Middle frontal gyrus (tissue), 1 donor: ENCODE measurements at regions not wholly inside any gene's neighbourhood (a gene's known extent, or its start where the extent isn't known, plus 50 kb on each side); places are given as distances from the start of the nearest gene placed in this dataset.
"Not testable (repeated sequence)": the region's sequence is repeated elsewhere in the genome, so short reads cannot be mapped to it uniquely, and the experiment has no call there.

ENCODE experiments used
- DNase-seq: peaks from one replicate; pipeline ENCODE4 v3.0.0-alpha.2; 2015; ENCODE audit warnings: low spot score; ENCODE audit errors: extremely low spot score

- DNase-seq, result no peak
Measured at GRCh38 chr6:67129780-67130179, 1422.8 kb upstream of the EYS start.

- DNase-seq, result no peak
Measured at GRCh38 chr6:67127041-67127440, 1420.0 kb upstream of the EYS start.

- no peak for DNase-seq
Measured at GRCh38 chr6:67121115-67121514, 1414.1 kb upstream of the EYS start.

GRCh38 chr6:67112120-67112519 is 1405.1 kb upstream of the EYS start:
- DNase-seq, result no peak

GRCh38 chr6:67102743-67103142 is 1395.7 kb upstream of the EYS start:
- DNase-seq, result no peak

- DNase-seq, result not testable (repeated sequence)
Measured at GRCh38 chr6:67095618-67096226, 1388.7 kb upstream of the EYS start.

- no peak for DNase-seq
Measured at GRCh38 chr6:67094431-67094946, 1387.5 kb upstream of the EYS start.

GRCh38 chr6:67073938-67074337 is 1366.9 kb upstream of the EYS start:
- no peak for DNase-seq

GRCh38 chr6:67068781-67069180 is 1361.8 kb upstream of the EYS start:
- no peak for DNase-seq

GRCh38 chr6:67064323-67064722 is 1357.3 kb upstream of the EYS start:
- DNase-seq, result no peak

GRCh38 chr6:67047996-67048395 is 1341.0 kb upstream of the EYS start:
- DNase-seq, result no peak

GRCh38 chr6:67045076-67045475 is 1338.0 kb upstream of the EYS start:
- no peak for DNase-seq

GRCh38 chr6:67031451-67031850 is 1324.4 kb upstream of the EYS start:
- DNase-seq, result no peak

GRCh38 chr6:67030861-67031260 is 1323.8 kb upstream of the EYS start:
- no peak for DNase-seq

- DNase-seq, result no peak
Measured at GRCh38 chr6:67016921-67017460, 1310.0 kb upstream of the EYS start.

GRCh38 chr6:67011441-67011840 is 1304.4 kb upstream of the EYS start:
- DNase-seq, result no peak

- DNase-seq, result no peak
Measured at GRCh38 chr6:67009818-67010217, 1302.8 kb upstream of the EYS start.

- no peak for DNase-seq
Measured at GRCh38 chr6:67003844-67004243, 1296.8 kb upstream of the EYS start.

- DNase-seq, result no peak
Measured at GRCh38 chr6:67000121-67000520, 1293.1 kb upstream of the EYS start.

- DNase-seq, result not testable (repeated sequence)
Measured at GRCh38 chr6:66997579-66997978, 1290.6 kb upstream of the EYS start.

- no peak for DNase-seq
Measured at GRCh38 chr6:66995669-66996068, 1288.6 kb upstream of the EYS start.

GRCh38 chr6:66993708-66994107 is 1286.7 kb upstream of the EYS start:
- not testable (repeated sequence) for DNase-seq

- no peak for DNase-seq
Measured at GRCh38 chr6:66993272-66993671, 1286.2 kb upstream of the EYS start.
